HG02938 (cell line): ENCODE measurements at regions not wholly inside any gene's neighbourhood (a gene's known extent, or its start where the extent isn't known, plus 50 kb on each side); places are given as distances from the start of the nearest gene placed in this dataset.

ENCODE experiments used
- ATAC-seq: cut with Tn5 transposase; IDR thresholded peaks from one replicate; pipeline ENCODE4 v1.9.1; 2021; ENCODE audit warnings: mild to moderate bottlenecking, moderate library complexity; ENCODE audit not compliant: unreplicated experiment

GRCh38 chr18:55819448-55819847, 231.5 kb upstream of the TCF4 start:
- ATAC-seq, result no peak

DNA sequence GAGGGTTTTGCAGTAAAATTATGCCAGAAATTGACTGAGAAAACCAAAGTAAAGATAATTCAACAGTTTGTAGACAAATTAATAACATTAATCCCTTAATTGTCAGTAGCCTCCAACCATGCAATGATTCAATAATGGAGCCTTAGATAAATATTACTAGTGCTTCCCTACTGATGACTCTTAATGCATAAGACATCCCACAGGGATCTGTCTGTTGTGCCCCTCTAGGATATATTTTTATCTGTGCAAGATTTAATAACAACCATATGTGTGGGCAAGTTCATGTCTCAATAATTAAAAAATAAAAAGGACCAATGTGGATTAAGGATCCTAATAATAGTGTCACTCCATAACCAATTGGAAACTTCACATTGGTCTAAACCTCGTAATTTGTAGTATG, 230.3 kb upstream of the TCF4 start:
- ATAC-seq, result no peak

- ATAC-seq, result no peak
Observed at GRCh38 chr18:55811925-55812324, 223.9 kb upstream of the TCF4 start.

DNA sequence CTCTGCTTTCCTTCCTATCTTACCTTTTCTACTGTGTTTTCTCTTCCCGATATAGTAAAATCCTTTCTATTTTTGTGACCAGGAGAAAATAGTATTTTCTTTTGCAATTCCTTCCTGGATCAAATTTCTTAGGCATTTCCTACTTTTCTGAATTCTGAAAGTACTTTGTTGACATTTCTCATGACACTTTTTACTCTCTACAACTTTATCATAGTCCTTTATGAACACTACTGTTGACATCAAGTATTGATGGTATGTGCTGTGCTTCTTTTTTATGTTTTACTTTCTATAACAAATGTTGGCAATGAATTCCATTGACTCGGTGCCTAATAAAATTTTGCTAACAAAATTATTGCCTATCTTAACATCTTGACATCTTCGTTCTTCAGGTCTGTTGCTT, 217.7 kb upstream of the TCF4 start:
- ATAC-seq, result no peak

- ATAC-seq, result no peak
Observed at GRCh38 chr18:55795101-55795669, 207.2 kb upstream of the TCF4 start.

DNA sequence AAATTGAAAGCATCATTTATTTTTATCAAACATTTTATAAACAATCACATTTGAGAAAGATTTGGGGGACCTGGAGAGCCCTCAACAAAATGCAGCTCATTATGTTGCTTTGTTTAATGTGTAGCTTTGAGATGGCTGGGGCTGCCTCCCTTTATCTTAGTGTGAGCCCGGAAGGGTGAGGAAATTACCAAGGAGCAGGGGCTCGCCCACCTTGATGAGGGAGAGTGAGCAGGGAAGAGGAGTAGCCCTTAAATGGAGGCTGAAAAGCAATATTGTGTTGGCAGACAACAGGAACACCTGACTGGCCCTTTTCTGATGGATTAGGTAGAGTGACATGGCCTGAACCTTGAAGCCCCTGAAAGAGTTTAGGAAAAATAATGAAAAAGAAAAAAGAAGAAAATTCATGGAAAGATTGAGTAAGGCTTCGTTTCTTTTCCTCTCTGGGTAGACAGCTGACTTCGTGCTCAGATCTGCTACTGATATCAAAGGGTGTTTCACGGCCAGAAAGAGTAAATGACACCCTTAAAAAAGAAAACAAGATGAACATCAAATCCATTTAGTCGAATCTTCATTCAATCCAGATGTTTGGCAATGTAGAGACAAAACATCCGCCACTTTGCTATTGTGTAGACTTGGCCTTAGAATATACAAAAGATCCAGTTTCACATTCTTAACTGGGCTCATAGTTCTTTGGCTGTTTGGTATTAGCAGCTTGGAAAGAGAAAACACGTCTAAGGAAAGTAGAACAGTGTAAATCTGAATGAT, 206.5 kb upstream of the TCF4 start:
- ATAC-seq, result no peak

- no peak for ATAC-seq
Observed at GRCh38 chr18:55790296-55790695, 202.3 kb upstream of the TCF4 start.

DNA sequence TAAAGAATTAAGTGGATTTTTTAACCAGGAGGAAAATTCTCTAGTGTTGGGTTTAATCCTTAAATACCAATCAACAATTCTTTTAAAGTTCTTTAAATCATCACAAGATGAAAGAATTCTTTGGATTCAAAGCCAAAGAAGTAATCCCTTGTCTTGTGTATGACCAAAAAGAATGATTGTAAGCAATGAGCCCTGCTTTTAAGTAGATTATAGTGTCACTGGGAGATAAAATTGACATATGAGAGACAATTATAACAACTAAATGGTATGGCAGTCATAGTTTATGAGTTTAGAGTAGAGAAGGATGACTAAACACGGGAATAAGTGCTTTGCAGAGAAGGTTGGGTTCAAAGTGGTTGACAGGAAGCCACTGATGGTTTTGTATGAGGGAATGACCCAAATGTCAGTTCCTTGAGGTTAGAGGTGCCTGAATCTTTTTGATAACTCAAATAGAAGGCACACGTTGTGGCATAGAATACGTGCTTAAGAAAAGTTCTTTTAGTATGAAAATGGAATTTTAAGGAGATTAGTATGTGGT, 199.6 kb upstream of the TCF4 start:
- no peak for ATAC-seq

GRCh38 chr18:55786651-55787272, 198.8 kb upstream of the TCF4 start:
- ATAC-seq, result no peak

DNA sequence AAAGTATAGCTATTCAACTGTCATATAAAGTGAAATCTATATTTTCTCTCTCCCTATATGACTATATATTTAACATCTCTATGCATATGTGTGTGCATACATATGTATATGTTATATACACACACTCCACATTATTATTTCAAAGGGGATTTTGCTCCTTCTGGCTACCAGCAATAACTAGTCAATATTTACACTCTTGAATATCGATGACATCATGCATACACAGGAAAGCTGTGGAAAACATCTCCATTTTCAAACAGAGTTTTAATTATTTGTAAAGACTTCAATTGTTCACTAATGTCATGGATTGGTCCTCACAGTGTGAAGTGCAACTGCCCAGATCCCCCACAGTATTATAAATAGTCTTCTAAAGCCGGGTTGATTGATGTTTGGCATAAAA, 195.9 kb upstream of the TCF4 start:
- ATAC-seq, result no peak

- ATAC-seq, result no peak
Observed at GRCh38 chr18:55781481-55781957, 193.5 kb upstream of the TCF4 start.

DNA sequence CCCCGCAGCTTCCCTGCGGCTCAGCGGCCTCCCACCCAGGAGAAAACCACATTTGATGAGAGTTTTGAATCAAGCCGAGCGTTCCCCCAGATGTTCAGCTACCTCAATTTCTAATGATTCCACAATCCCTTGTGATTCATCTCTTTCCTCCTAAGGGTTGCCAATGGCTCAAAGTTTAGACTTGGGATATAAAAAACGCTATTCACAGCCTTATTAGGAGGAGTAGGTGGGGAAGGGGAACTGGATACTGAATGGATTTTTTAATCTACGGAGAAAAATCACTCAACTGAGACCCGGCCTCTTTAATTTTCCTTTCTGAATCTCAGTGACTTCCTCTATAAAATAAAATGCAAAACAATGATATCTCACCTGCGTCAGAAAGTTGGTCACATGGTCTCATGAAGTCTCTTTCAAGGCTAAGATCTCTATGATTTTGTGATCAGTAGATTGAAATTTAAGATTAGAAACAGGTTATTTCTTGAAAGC, 192.6 kb upstream of the TCF4 start:
- ATAC-seq, result no peak

DNA sequence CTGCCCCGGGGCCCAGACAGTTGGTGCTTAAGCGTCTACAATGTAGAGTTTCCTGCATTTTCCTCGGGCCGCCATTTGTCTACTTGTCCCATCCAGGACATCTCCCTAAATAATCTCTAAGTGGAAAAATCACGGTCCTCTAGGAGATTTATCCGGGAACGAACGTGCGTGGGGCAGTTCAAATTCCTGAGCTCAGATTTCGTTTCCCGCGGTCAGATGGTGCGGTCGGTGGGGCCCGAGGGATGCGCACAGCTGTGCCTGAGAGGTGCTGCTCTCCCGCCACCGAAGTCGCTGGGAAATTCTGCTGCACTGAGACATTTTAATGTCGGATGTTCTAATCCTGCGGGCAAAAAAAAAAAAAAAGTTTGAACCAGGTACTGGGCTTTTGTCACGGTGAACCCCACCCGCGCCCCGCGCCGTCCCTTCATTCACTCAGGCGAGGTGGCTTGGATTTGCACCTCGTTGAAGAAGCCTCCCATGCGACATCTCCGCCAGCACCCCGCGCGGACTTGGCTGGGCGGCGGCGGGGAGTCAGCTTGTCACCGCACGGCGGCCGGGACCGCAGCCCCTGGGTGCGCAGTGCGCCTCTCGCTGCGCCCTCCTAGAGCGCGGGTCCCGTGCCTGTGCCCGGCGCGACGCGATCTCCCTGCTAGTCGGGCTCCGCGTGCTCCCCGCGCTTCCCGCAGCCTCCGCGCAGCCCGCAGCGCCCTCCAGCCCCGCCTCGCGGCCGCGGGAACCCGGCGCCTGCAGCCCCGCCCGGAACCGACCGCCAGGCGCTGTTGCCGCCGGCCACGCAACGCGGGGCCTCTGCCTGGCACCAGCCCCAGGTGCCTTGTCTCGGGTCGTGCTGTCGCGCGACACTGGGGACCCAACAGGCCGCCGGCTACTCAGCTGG, 191.9 kb upstream of the TCF4 start:
- ATAC-seq, result no peak

GRCh38 chr18:55778788-55779690, 191.0 kb upstream of the TCF4 start:
- ATAC-seq, result no peak

DNA sequence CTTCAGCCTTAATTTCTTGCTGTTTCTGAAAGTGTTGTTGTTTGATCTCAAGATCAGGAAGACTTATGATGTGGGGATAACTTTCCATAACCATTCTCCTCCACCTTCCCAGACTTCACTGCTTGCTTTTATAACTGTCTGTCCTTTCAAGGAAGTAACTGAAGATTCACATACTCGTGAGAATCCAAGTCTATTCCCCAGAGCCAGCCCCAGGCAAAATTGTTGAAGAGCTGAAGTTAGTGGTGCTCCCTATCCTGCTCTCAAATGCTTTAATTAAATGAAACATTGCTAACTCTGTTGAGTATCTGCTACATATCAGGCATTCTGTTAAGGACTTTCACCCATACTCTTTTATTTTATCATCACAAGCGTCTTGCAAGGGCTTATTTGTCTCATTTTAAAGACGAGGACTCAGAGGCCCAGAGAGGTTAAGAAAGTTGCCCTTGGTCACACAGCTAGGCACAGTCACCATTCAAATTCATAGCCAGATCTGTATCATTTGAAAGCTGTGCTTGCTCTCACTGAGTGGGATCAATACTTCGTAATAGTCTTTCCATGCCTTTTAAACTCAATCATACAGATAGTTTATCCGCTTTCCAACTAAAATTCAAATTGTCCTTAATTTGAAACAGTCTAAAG, 189.8 kb upstream of the TCF4 start:
- no peak for ATAC-seq

- no peak for ATAC-seq
Observed at GRCh38 chr18:55775972-55776371, 188.0 kb upstream of the TCF4 start.

- ATAC-seq, result no peak
Observed at GRCh38 chr18:55774505-55774904, 186.5 kb upstream of the TCF4 start.

DNA sequence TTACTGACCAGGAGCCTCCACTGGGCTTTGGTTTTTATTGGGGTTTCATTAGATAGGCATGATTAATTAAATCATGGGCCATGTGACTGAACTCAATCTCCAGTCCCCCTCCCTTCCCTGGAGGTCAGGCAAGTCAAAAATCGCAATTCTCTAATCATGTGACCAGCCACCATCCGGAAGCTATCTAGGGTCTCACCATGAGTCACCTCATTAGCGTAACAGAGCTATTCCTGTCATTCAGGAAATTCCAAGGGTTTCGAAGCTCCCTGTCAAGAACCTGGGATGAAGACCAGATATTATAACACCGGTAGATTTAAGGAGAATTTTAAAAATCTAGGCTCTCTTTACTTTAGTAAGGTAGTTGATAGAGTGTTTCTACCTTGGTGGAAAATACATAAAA, 180.3 kb upstream of the TCF4 start:
- ATAC-seq, result no peak

- no peak for ATAC-seq
Observed at GRCh38 chr18:55764386-55764785, 176.4 kb upstream of the TCF4 start.
